Stimulated activated CD4-positive, alpha-beta T cell treated with anti-CD3 and anti-CD28 coated beads, Interleukin-1b, Interleukin-23, amount 100 ng/mL, for 4 hours (primary cell): ENCODE measurements at regions not wholly inside any gene's neighbourhood (a gene's known extent, or its start where the extent isn't known, plus 50 kb on each side); places are given as distances from the start of the nearest gene placed in this dataset.
A peak's percentile ranks its signal among the peaks of the same experiment; 100 is the strongest.
"Not testable (repeated sequence)": the region's sequence is repeated elsewhere in the genome, so short reads cannot be mapped to it uniquely, and the experiment has no call there.

Experiments used
- DNase-seq, 2 donors: peaks; one replicate each; pipeline ENCODE4 v3.0.0-alpha.2; 2020; ENCODE audit warnings: low read depth in 2 of 2

- no peak for DNase-seq
These were observed 158.5 kb upstream of the RFC3 start for GRCh38 chr13:33659466-33659865.

GRCh38 chr13:33659894-33660293, 158.1 kb upstream of the RFC3 start:
- DNase-seq: no peak

GRCh38 chr13:33662392-33662791, 155.6 kb upstream of the RFC3 start:
- DNase-seq: no peak

GRCh38 chr13:33665626-33666175, 152.2 kb upstream of the RFC3 start:
- DNase-seq: no peak

GRCh38 chr13:33671560-33671959, 146.4 kb upstream of the RFC3 start:
- DNase-seq: no peak

- DNase-seq: not testable (repeated sequence)
These were observed 145.9 kb upstream of the RFC3 start for GRCh38 chr13:33672022-33672421.

GRCh38 chr13:33676045-33676989, 141.6 kb upstream of the RFC3 start:
- no peak for DNase-seq

GRCh38 chr13:33677215-33677614, 140.7 kb upstream of the RFC3 start:
- DNase-seq: no peak

GRCh38 chr13:33678084-33678483, 139.9 kb upstream of the RFC3 start:
- no peak for DNase-seq

- peak; percentile 43 to 54 for DNase-seq
These were observed 138.9 kb upstream of the RFC3 start for GRCh38 chr13:33678906-33679657.

- DNase-seq: no peak
These were observed 138.3 kb upstream of the RFC3 start for GRCh38 chr13:33679658-33680012.

- DNase-seq: no peak
These were observed 135.9 kb upstream of the RFC3 start for GRCh38 chr13:33682020-33682564.

- not testable (repeated sequence) for DNase-seq
These were observed 135.3 kb upstream of the RFC3 start for GRCh38 chr13:33682646-33683045.

- no peak for DNase-seq
These were observed 134.6 kb upstream of the RFC3 start for GRCh38 chr13:33683376-33683775.

- no peak for DNase-seq
These were observed 133.1 kb upstream of the RFC3 start for GRCh38 chr13:33684874-33685273.

- DNase-seq: no peak
These were observed 131.0 kb upstream of the RFC3 start for GRCh38 chr13:33686772-33687480.

- no peak for DNase-seq
These were observed 127.6 kb upstream of the RFC3 start for GRCh38 chr13:33690354-33690753.

GRCh38 chr13:33691980-33692379, 126.0 kb upstream of the RFC3 start:
- no peak for DNase-seq

- DNase-seq: no peak
These were observed 125.4 kb upstream of the RFC3 start for GRCh38 chr13:33692531-33692930.

- DNase-seq: no peak
These were observed 123.4 kb upstream of the RFC3 start for GRCh38 chr13:33694546-33694945.

GRCh38 chr13:33696530-33696929, 121.4 kb upstream of the RFC3 start:
- DNase-seq: no peak

- no peak for DNase-seq
These were observed 120.0 kb upstream of the RFC3 start for GRCh38 chr13:33697926-33698325.
